ENCODE measurements at regions not wholly inside any gene's neighbourhood (a gene's known extent, or its start where the extent isn't known, plus 50 kb on each side); places are given as distances from the start of the nearest gene placed in this dataset.

GRCh38 chr12:58196971-58197370, 255.6 kb downstream of the ATP23 start:
- intact Hi-C loops (cut with micrococcal nuclease) = no loop called here
- H3K27me3 Mint-ChIP-seq (ENCODE audit: low read depth in 2 of 2) = peaks cover 2 to 11% of the 10 kb centered on the region in 2 donors
- no peaks in the 10 kb centered on the region for H3K36me3 Mint-ChIP-seq
- Histone ChIP-seq H3K4me1 (ENCODE audit: control insufficient read depth, insufficient read depth, low read length) (no peaks in the 10 kb centered on the region), H3K27me3 (ENCODE audit: control insufficient read depth, insufficient read depth, low read length) (no peaks in the 10 kb centered on the region), H3K9me3 (ENCODE audit: control insufficient read depth, insufficient read depth, low read length) (no peaks in the 10 kb centered on the region), H3K27ac (ENCODE audit: low read length) (no peak overlapping the region), H3K4me3 (ENCODE audit: low read length) (no peak overlapping the region), H3K36me3 (ENCODE audit: control insufficient read depth, insufficient read depth, low read length) (no peaks in the 10 kb centered on the region)
- no peaks in the 10 kb centered on the region for H3K4me1 Mint-ChIP-seq
- no peak for TF ChIP-seq CTCF (IDR thresholded peaks at IDR 0.05)
- ATAC-seq = no peak
- H3K9me3 Mint-ChIP-seq = peaks cover 0 to 6% of the 10 kb centered on the region in 2 donors
- no peak overlapping the region for H3K27ac Mint-ChIP-seq
- no peak overlapping the region for H3K4me3 Mint-ChIP-seq
- no peak for DNase-seq

GRCh38 chr12:58202933-58203718, 261.8 kb downstream of the ATP23 start:
- TF ChIP-seq CTCF (IDR thresholded peaks at IDR 0.05) = no peak
- Histone ChIP-seq H3K9me3 (ENCODE audit: control insufficient read depth, insufficient read depth, low read length) (no peaks in the 10 kb centered on the region), H3K4me1 (ENCODE audit: control insufficient read depth, insufficient read depth, low read length) (no peaks in the 10 kb centered on the region), H3K4me3 (ENCODE audit: low read length) (no peak overlapping the region), H3K27ac (ENCODE audit: low read length) (no peak overlapping the region), H3K36me3 (ENCODE audit: control insufficient read depth, insufficient read depth, low read length) (no peaks in the 10 kb centered on the region), H3K27me3 (ENCODE audit: control insufficient read depth, insufficient read depth, low read length) (no peaks in the 10 kb centered on the region)
- peaks cover 3 to 6% of the 10 kb centered on the region in 2 donors for H3K27me3 Mint-ChIP-seq (ENCODE audit: low read depth in 2 of 2)
- H3K27ac Mint-ChIP-seq = no peak overlapping the region
- ATAC-seq (no peak), DNase-seq (no peak)
- H3K4me1 Mint-ChIP-seq = no peaks in the 10 kb centered on the region
- WGBS (ENCODE audit: insufficient coverage) = 52% methylated on average over 2 of the region's 3 CpGs
- no peaks in the 10 kb centered on the region for H3K36me3 Mint-ChIP-seq
- H3K9me3 Mint-ChIP-seq = no peaks in the 10 kb centered on the region
- no peak overlapping the region for H3K4me3 Mint-ChIP-seq
- intact Hi-C loops (cut with micrococcal nuclease) = no loop called here

DNA sequence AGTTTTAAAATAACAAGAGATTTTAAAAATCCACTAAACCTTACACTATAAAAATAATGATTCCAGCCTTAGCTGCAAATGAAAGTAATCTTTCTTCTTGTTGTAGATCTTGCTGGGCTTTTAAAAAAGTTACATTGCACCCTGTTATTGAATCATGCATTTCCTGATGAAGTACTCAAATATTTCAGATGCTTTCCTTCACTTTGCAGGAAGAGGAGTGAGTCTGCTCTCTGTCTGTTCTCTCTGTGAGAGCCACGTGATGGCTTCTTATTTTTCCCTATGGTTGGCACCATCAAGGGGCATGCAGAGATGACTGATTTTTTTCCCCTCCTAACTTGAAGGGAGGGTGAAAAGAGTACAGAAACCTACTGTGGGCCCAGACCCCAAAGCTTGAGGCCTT, 262.7 kb downstream of the ATP23 start:
- intact Hi-C loops (cut with micrococcal nuclease) = no loop called here
- H3K9me3 Mint-ChIP-seq = no peaks in the 10 kb centered on the region
- no peak for TF ChIP-seq CTCF (IDR thresholded peaks at IDR 0.05)
- Histone ChIP-seq H3K4me1 (ENCODE audit: control insufficient read depth, insufficient read depth, low read length) (no peaks in the 10 kb centered on the region), H3K4me3 (ENCODE audit: low read length) (no peak overlapping the region), H3K9me3 (ENCODE audit: control insufficient read depth, insufficient read depth, low read length) (no peaks in the 10 kb centered on the region), H3K36me3 (ENCODE audit: control insufficient read depth, insufficient read depth, low read length) (no peaks in the 10 kb centered on the region), H3K27ac (ENCODE audit: low read length) (no peak overlapping the region), H3K27me3 (ENCODE audit: control insufficient read depth, insufficient read depth, low read length) (no peaks in the 10 kb centered on the region)
- no peak overlapping the region for H3K4me3 Mint-ChIP-seq
- no peaks in the 10 kb centered on the region for H3K4me1 Mint-ChIP-seq
- no peak overlapping the region for H3K27ac Mint-ChIP-seq
- ATAC-seq (no peak), DNase-seq (no peak)
- H3K27me3 Mint-ChIP-seq (ENCODE audit: low read depth in 2 of 2) = peaks cover 5 to 6% of the 10 kb centered on the region in 2 donors
- no CpG with 5 or more reads among the region's 1 CpG for WGBS (ENCODE audit: insufficient coverage)
- no peaks in the 10 kb centered on the region for H3K36me3 Mint-ChIP-seq

DNA sequence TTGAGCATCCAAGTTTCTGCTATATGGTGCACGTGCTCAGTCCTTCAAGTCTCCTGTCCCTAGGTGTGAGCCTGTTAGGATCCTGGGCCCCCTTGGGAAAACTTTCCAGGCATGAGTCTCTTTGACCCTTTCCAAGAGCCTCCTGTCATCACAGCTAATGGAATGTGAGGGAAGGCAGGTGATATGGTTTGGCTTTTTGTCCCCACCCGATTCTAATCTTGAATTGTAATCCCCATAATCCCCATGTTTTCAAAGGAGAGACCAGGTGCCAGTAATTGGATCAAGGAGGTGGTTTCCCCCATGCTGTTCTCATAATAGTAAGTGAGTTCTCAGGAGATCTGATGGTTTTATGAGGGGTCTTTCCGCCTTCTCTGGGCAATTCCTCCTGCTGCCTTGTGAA, 265.5 kb downstream of the ATP23 start:
- H3K27me3 ChIP-seq (ENCODE audit: control insufficient read depth, insufficient read depth, low read length) = no peaks in the 10 kb centered on the region
- H3K4me1 ChIP-seq (ENCODE audit: control insufficient read depth, insufficient read depth, low read length) = no peaks in the 10 kb centered on the region
- no peak overlapping the region for H3K27ac Mint-ChIP-seq
- H3K4me1 Mint-ChIP-seq = no peaks in the 10 kb centered on the region
- no peak overlapping the region for H3K4me3 Mint-ChIP-seq
- H3K4me3 ChIP-seq (ENCODE audit: low read length) = no peak overlapping the region
- H3K36me3 ChIP-seq (ENCODE audit: control insufficient read depth, insufficient read depth, low read length) = no peaks in the 10 kb centered on the region
- no peak for TF ChIP-seq CTCF (IDR thresholded peaks at IDR 0.05)
- no peaks in the 10 kb centered on the region for H3K9me3 ChIP-seq (ENCODE audit: control insufficient read depth, insufficient read depth, low read length)
- ATAC-seq (no peak), DNase-seq (no peak)
- no peak overlapping the region for H3K27ac ChIP-seq (ENCODE audit: low read length)
- 85% methylated on average over 1 of the region's 3 CpGs for WGBS (ENCODE audit: insufficient coverage)
- H3K27me3 Mint-ChIP-seq (ENCODE audit: low read depth in 2 of 2) = peaks cover 5 to 6% of the 10 kb centered on the region in 2 donors
- no peaks in the 10 kb centered on the region for H3K36me3 Mint-ChIP-seq
- intact Hi-C loops (cut with micrococcal nuclease) = no loop called here
- no peaks in the 10 kb centered on the region for H3K9me3 Mint-ChIP-seq

All from natural killer cell (primary cell).